Activated T-helper 1 cell treated with anti-CD3 and anti-CD28 coated beads, Interleukin-12 subunit alpha, Interleukin-12 subunit beta, Interleukin-2, Interleukin-4 antibody, amounts not matched to agents 30 ng/mL and 10 ng/mL and 1 ng/mL, durations not matched to agents 14 hours and 24 hours and 36 hours (primary cell): ENCODE measurements at regions not wholly inside any gene's neighbourhood (a gene's known extent, or its start where the extent isn't known, plus 50 kb on each side); places are given as distances from the start of the nearest gene placed in this dataset.
"Not testable (repeated sequence)": the region's sequence is repeated elsewhere in the genome, so short reads cannot be mapped to it uniquely, and the experiment has no call there.

Source experiments
- DNase-seq: peaks from one replicate; pipeline ENCODE4 v3.0.0; 2021; ENCODE audit warnings: low spot score
- H3K27ac Mint-ChIP-seq: one replicate; pipeline ENCODE4 v1.8.0; 2021; ENCODE audit warnings: mild to moderate bottlenecking, mixed read lengths
- H3K27me3 Mint-ChIP-seq: one replicate; pipeline ENCODE4 v1.8.0; 2022; ENCODE audit warnings: mild to moderate bottlenecking, moderate library complexity, mixed read lengths; ENCODE audit not compliant: insufficient read depth
- H3K36me3 Mint-ChIP-seq: one replicate; pipeline ENCODE4 v1.8.0; 2021; ENCODE audit warnings: low read depth, mixed read lengths
- H3K4me1 Mint-ChIP-seq: one replicate; pipeline ENCODE4 v1.8.0; 2021; ENCODE audit warnings: low read depth, mixed read lengths
- H3K4me3 Mint-ChIP-seq: one replicate; pipeline ENCODE4 v1.8.0; 2021; ENCODE audit warnings: mild to moderate bottlenecking, moderate library complexity, mixed read lengths
- H3K9me3 Mint-ChIP-seq: one replicate; pipeline ENCODE4 v1.8.0; 2021; ENCODE audit warnings: mixed read lengths
- intact Hi-C: fragments of 100-400 bp; cut with micrococcal nuclease; formaldehyde crosslinking; loops from one replicate; pipeline ENCODE4 v1.15.1; 2024

DNA sequence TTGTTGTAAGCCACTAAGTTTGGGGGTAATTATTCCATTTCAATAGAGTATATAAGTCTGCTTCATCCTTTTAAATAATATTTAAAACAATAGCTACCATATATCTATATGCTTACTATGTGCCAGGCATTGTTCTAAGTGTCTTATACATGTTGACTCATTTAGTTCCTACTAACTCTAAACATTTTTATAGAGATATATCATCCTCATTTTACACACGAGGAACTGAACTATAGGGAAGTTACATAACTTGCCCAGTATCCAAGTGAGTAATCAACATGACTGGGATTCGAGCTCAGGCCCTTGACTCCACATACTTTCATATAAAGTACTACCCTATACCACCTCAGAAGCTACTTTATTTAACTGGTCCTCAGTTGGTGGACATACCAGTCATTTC is 175.3 kb upstream of the RAI2 start:
- peaks cover 2% of the 10 kb centered on the region for H3K27me3 Mint-ChIP-seq

DNA sequence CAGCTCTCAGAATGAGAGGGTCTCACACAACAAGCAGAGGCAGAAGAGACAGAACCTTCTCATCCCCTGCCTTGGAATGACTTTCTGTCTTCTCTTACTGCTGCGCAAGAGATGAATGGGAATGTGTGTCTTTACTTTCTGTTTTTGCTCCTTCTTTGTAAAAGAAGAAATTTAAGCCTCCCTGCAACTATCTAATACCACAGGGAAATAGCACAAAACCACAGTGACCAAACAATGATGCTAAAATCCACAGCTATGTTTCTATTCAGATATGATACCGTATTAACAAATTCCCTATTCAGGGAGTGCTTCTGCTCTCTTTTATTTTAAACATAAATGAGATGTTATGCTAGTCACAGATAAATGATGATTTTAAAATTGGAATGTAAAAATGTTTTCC is 173.8 kb upstream of the RAI2 start:
- Mint-ChIP-seq H3K9me3 (no peaks in the 10 kb centered on the region), H3K27me3 (peaks cover 2% of the 10 kb centered on the region), H3K4me1 (no peaks in the 10 kb centered on the region), H3K4me3 (no peak overlapping the region), H3K36me3 (no peaks in the 10 kb centered on the region), H3K27ac (no peak overlapping the region)
- DNase-seq: no peak
- intact Hi-C loops: no loop called here

More for the DNA sequence above, 175.3 kb upstream of the RAI2 start:
- Mint-ChIP-seq H3K27ac (no peak overlapping the region), H3K9me3 (no peaks in the 10 kb centered on the region), H3K4me3 (no peak overlapping the region), H3K4me1 (no peaks in the 10 kb centered on the region), H3K36me3 (no peaks in the 10 kb centered on the region)
- DNase-seq: no peak
- intact Hi-C loops: no loop called here

- Mint-ChIP-seq H3K9me3 (no peaks in the 10 kb centered on the region), H3K27ac (no peak overlapping the region), H3K4me3 (no peak overlapping the region), H3K27me3 (peaks cover 2% of the 10 kb centered on the region), H3K36me3 (no peaks in the 10 kb centered on the region), H3K4me1 (no peaks in the 10 kb centered on the region)
- intact Hi-C loops: no loop called here
- no peak for DNase-seq
These were observed 173.4 kb upstream of the RAI2 start for GRCh38 chrX:18034504-18034903.

DNA sequence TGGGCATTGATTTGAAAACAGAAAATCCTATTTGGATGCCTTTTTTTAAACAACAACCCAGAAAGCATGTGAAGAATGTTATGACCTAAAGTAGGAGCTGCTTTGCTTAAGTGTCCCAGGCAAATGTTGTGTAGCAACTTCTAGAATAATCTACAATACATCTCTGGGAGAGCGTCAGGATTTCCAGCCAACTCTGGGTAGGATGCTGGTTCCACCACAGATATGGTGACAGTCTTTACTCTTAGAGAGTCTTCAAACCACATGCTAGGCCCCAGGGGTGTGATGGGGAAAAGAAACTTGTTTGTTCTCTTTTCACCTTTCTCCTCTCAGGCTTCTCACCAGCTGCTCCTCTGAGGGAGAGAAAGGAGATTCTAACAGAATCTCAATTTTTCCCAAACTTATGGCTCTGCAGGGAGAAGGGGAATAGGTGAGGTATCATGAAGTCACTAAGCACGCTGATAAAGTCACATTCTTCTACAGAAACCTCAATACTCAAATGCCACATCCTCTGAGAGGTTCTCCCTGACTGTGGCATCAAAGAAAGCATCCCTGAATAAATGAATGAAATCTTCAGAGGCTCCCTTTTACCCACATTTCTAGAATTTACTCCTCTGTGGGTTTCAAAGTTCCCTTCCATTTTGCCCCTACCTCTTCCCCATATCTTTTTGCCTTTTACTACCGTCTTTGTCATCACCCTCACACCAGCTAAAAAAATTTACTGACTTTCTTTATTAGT is 171.6 kb upstream of the RAI2 start:
- intact Hi-C loops: no loop called here
- no peak overlapping the region for H3K4me3 Mint-ChIP-seq
- no peaks in the 10 kb centered on the region for H3K4me1 Mint-ChIP-seq
- H3K27ac Mint-ChIP-seq: no peak overlapping the region
- H3K27me3 Mint-ChIP-seq: peaks cover 2% of the 10 kb centered on the region
- H3K36me3 Mint-ChIP-seq: no peaks in the 10 kb centered on the region
- H3K9me3 Mint-ChIP-seq: no peaks in the 10 kb centered on the region
- DNase-seq: no peak

GRCh38 chrX:18031726-18032375 is 170.8 kb upstream of the RAI2 start:
- Mint-ChIP-seq H3K36me3 (no peaks in the 10 kb centered on the region), H3K4me3 (no peak overlapping the region), H3K4me1 (no peaks in the 10 kb centered on the region), H3K27me3 (peaks cover 2% of the 10 kb centered on the region), H3K9me3 (no peaks in the 10 kb centered on the region), H3K27ac (no peak overlapping the region)
- DNase-seq: no peak
- intact Hi-C loops: no loop called here

- H3K27me3 Mint-ChIP-seq, H3K9me3 Mint-ChIP-seq, intact Hi-C loops, H3K4me1 Mint-ChIP-seq, H3K36me3 Mint-ChIP-seq, H3K27ac Mint-ChIP-seq, DNase-seq, H3K4me3 Mint-ChIP-seq: not testable (repeated sequence)
These were observed 169.6 kb upstream of the RAI2 start for GRCh38 chrX:18030656-18031055.

- no peaks in the 10 kb centered on the region for H3K9me3 Mint-ChIP-seq
- H3K4me1 Mint-ChIP-seq: no peaks in the 10 kb centered on the region
- intact Hi-C loops: no loop called here
These were observed 165.1 kb upstream of the RAI2 start for GRCh38 chrX:18026166-18026565.

DNA sequence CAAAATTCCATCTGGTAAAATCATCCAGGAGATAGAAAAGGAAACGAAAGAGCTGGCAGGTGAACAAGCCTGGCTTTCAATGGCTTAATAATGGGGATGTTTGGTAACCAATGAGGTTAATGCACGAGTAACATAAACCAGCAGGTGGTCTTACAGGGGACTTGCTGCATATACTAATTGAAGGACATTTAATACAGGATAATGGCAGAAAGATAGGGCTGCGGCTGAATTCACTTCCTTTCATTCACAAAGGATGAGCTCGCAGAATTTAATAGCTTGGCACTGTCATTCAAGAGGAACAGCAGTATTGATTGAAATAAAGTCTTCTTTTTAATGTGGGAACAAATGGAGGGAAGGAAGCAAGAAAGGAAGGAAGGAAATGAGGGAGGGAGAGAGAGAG is 156.3 kb upstream of the RAI2 start:
- Mint-ChIP-seq H3K9me3 (no peaks in the 10 kb centered on the region), H3K27me3 (no peaks in the 10 kb centered on the region), H3K27ac (no peak overlapping the region), H3K4me1 (no peaks in the 10 kb centered on the region), H3K36me3 (no peaks in the 10 kb centered on the region), H3K4me3 (no peak overlapping the region)
- intact Hi-C loops: no loop called here
- no peak for DNase-seq

More at GRCh38 chrX:18026166-18026565, 165.1 kb upstream of the RAI2 start:
- Mint-ChIP-seq H3K36me3 (no peaks in the 10 kb centered on the region), H3K4me3 (no peak overlapping the region), H3K27ac (no peak overlapping the region), H3K27me3 (no peaks in the 10 kb centered on the region)
- no peak for DNase-seq

DNA sequence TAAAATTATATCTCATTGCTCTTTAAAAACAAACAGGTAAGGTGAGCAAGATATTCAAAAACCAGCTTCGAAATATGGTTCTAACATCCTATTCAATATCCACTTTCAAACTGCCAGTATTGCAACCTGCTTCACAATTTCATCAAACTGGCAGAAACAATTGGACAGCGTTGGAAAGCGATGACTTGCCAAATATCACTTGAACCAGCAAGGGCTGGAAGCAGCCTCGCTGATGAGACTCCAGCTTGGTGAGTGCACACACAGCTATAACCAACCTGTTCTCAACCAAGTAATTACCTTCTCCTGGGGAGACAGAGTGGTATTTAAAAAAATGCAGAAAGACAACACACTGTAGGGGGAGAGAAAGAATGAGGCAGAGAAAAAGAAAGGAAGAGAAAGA is 155.8 kb upstream of the RAI2 start:
- H3K4me1 Mint-ChIP-seq: no peaks in the 10 kb centered on the region

DNA sequence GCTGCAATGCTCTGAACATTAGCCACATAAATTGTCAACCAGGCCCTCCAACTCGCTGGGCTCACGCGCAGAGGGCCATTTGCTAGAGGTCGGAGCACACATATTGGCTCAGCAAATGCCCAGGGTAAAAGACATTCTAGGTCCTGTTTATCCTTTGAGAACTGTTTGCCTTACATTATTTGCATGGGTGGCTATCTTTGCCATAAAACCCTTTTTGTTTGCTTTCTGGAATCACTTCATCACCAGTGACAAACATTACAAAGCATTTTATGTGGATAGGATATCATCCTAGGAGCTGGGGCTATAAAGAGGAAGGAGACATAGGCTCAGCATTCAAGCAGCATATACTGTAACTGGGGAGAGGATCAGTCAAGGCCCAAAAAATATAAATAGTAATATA is 149.2 kb upstream of the RAI2 start:
- Mint-ChIP-seq H3K4me1 (no peaks in the 10 kb centered on the region), H3K9me3 (no peaks in the 10 kb centered on the region), H3K27me3 (peaks cover 2% of the 10 kb centered on the region), H3K27ac (no peak overlapping the region), H3K4me3 (no peak overlapping the region), H3K36me3 (no peaks in the 10 kb centered on the region)
- intact Hi-C loops: no loop called here
- no peak for DNase-seq

More for the DNA sequence above, 155.8 kb upstream of the RAI2 start:
- no peaks in the 10 kb centered on the region for H3K9me3 Mint-ChIP-seq
- no peaks in the 10 kb centered on the region for H3K27me3 Mint-ChIP-seq
- no peak overlapping the region for H3K27ac Mint-ChIP-seq
- H3K36me3 Mint-ChIP-seq: no peaks in the 10 kb centered on the region
- no peak for DNase-seq
- no peak overlapping the region for H3K4me3 Mint-ChIP-seq
- intact Hi-C loops: no loop called here

DNA sequence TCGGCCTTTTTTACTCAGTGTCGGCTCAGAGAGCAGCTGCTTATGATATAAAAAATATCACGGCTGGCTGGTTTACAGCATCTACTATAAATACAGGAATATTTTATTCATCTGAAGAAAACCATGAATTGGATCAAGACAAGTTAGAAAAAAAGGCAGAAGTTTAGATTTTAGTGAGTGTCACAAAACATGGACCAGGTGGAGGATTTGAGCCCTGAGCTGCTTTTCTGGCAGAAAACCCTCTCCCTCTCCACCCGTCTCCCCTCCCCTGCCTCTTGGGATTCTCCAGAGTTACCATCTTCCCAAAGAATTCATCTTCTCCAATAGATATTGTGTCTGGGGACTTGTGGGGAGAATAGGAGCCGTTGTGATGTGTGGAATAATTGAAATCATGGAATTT is 142.8 kb upstream of the RAI2 start:
- H3K36me3 Mint-ChIP-seq: no peaks in the 10 kb centered on the region
- H3K27ac Mint-ChIP-seq: no peak overlapping the region
- no peaks in the 10 kb centered on the region for H3K9me3 Mint-ChIP-seq
- DNase-seq: no peak
- peaks cover 2% of the 10 kb centered on the region for H3K27me3 Mint-ChIP-seq
- intact Hi-C loops: no loop called here
- H3K4me1 Mint-ChIP-seq: no peaks in the 10 kb centered on the region
- H3K4me3 Mint-ChIP-seq: no peak overlapping the region

- intact Hi-C loops: no loop called here
- Mint-ChIP-seq H3K36me3 (no peaks in the 10 kb centered on the region), H3K9me3 (no peaks in the 10 kb centered on the region), H3K27ac (no peak overlapping the region), H3K27me3 (no peaks in the 10 kb centered on the region), H3K4me3 (no peak overlapping the region), H3K4me1 (no peaks in the 10 kb centered on the region)
- no peak for DNase-seq
These were observed 141.7 kb upstream of the RAI2 start for GRCh38 chrX:18002791-18003190.

DNA sequence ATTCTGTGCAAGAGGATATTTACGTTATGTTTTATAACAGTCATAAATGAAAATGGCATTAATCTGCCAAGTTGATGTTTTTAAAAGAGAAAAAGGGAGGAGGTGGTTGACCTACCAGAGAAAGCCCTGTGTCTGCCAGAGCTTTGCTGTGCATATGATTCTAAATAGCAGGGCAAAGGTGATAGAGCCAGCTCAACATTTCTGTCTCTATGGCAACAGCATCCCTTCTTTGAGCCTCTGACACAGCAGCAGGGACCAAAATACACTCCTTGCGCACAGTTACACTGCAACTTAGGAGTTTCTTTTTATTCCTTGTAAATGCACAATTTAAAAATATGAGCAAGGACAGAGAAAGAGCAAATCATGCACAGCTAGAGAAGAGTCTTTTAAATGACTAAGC is 133.3 kb upstream of the RAI2 start:
- Mint-ChIP-seq H3K27me3 (peaks cover 5% of the 10 kb centered on the region), H3K36me3 (no peaks in the 10 kb centered on the region), H3K27ac (no peak overlapping the region), H3K9me3 (no peaks in the 10 kb centered on the region), H3K4me1 (no peaks in the 10 kb centered on the region), H3K4me3 (no peak overlapping the region)
- no peak for DNase-seq
- intact Hi-C loops: no loop called here
